Small intestine (tissue), 7 donors: ENCODE measurements at regions not wholly inside any gene's neighbourhood (a gene's known extent, or its start where the extent isn't known, plus 50 kb on each side); places are given as distances from the start of the nearest gene placed in this dataset.
"Not testable (repeated sequence)": the region's sequence is repeated elsewhere in the genome, so short reads cannot be mapped to it uniquely, and the experiment has no call there.

ENCODE experiments used
- DNase-seq, 2 donors: peaks; one replicate each; pipeline versions ENCODE4 v3.0.0 to v3.0.0-alpha.2; 2013
- FAIRE-seq: peaks from 2 replicates; lab custom pipeline; 2012; peaks lifted over from hg19 to GRCh38; lab: Jason Lieb, UNC
- H3K27ac ChIP-seq, 3 donors: one replicate each; pipeline ENCODE4 v1.5.1; 2013; ENCODE audit warnings: low read length in 2 of 3, mild to moderate bottlenecking in 2 of 3, control low read depth in 1 of 3, inconsistent platforms in 1 of 3, low read depth in 1 of 3, moderate library complexity in 1 of 3
- H3K27me3 ChIP-seq, 3 donors: one replicate each; pipeline ENCODE4 v1.6.1; 2013; ENCODE audit warnings: low read length in 3 of 3, inconsistent platforms in 1 of 3; ENCODE audit not compliant: control insufficient read depth in 3 of 3, insufficient read depth in 3 of 3
- H3K36me3 ChIP-seq, 3 donors: one replicate each; pipeline ENCODE4 v1.6.1; 2013; ENCODE audit warnings: low read length in 3 of 3, inconsistent platforms in 1 of 3, low read depth in 1 of 3, mild to moderate bottlenecking in 1 of 3, moderate library complexity in 1 of 3; ENCODE audit not compliant: control insufficient read depth in 3 of 3, insufficient read depth in 2 of 3
- H3K4me1 ChIP-seq, 3 donors: one replicate each; pipeline ENCODE4 v1.6.1; 2013; ENCODE audit warnings: low read length in 2 of 3, inconsistent platforms in 1 of 3, low read depth in 1 of 3, mild to moderate bottlenecking in 1 of 3, moderate library complexity in 1 of 3; ENCODE audit not compliant: control insufficient read depth in 3 of 3, insufficient read depth in 2 of 3
- H3K4me3 ChIP-seq, 3 donors: one replicate each; pipeline ENCODE4 v1.5.1; 2013; ENCODE audit warnings: low read length in 3 of 3, control low read depth in 1 of 3, inconsistent platforms in 1 of 3, low read depth in 1 of 3, mild to moderate bottlenecking in 1 of 3, moderate library complexity in 1 of 3
- H3K9me3 ChIP-seq, 2 donors: one replicate each; pipeline ENCODE4 v1.6.1; 2013; ENCODE audit warnings: low read depth in 1 of 2, low read length in 1 of 2; ENCODE audit not compliant: control insufficient read depth in 2 of 2, insufficient read depth in 1 of 2
- WGBS, 3 donors: extraction: QIAGEN DNeasy Blood & Tissue Kit; methylation state at CpG; one replicate each; pipeline ENCODE4 v1.1.7; 2013; 5-methylcytosine and 5-hydroxymethylcytosine counted together
- donor health status: healthy with polysubstance abuse.
- donor health status: control.
- donor health status: control.
- donor health status: Bipolar disorder and iron deficiency.
- donor health status: healthy.

- no peak overlapping the region for H3K27ac ChIP-seq
- FAIRE-seq (no peak), DNase-seq (no peak)
- H3K4me3 ChIP-seq = no peak overlapping the region
- H3K27me3 ChIP-seq = no peaks in the 10 kb centered on the region
- H3K4me1 ChIP-seq = peaks cover 0 to 2% (median 0%) of the 10 kb centered on the region in 3 donors
- no peaks in the 10 kb centered on the region for H3K9me3 ChIP-seq
- WGBS, 3 donors = 65 to 80% (median 65%) methylated on average over 8 of the region's 8 CpGs
- no peaks in the 10 kb centered on the region for H3K36me3 ChIP-seq
These were observed 138.3 kb upstream of the TPM1 start for GRCh38 chr15:62904041-62904910.

GRCh38 chr15:62906627-62907026 lies 135.9 kb upstream of the TPM1 start:
- Histone ChIP-seq H3K4me1 (no peaks in the 10 kb centered on the region), H3K36me3 (no peaks in the 10 kb centered on the region), H3K9me3 (no peaks in the 10 kb centered on the region), H3K27ac (no peak overlapping the region), H3K4me3 (no peak overlapping the region), H3K27me3 (no peaks in the 10 kb centered on the region)
- no peak for DNase-seq
- no peak for FAIRE-seq
- 82 to 94% (median 84%) methylated on average over 6 of the region's 6 CpGs for WGBS, 3 donors

GRCh38 chr15:62907275-62907674 lies 135.3 kb upstream of the TPM1 start:
- Histone ChIP-seq H3K36me3 (no peaks in the 10 kb centered on the region), H3K27me3 (no peaks in the 10 kb centered on the region), H3K4me1 (no peaks in the 10 kb centered on the region), H3K9me3 (no peaks in the 10 kb centered on the region), H3K4me3 (no peak overlapping the region), H3K27ac (no peak overlapping the region)
- DNase-seq (no peak), FAIRE-seq (no peak)
- 76 to 83% (median 81%) methylated on average over 8 of the region's 8 CpGs for WGBS, 3 donors

- not testable (repeated sequence) for H3K27ac ChIP-seq, FAIRE-seq, H3K27me3 ChIP-seq, DNase-seq, H3K36me3 ChIP-seq, H3K4me1 ChIP-seq, H3K4me3 ChIP-seq, H3K9me3 ChIP-seq
- 76 to 80% (median 76%) methylated on average over 5 of the region's 5 CpGs for WGBS, 3 donors
These were observed 134.2 kb upstream of the TPM1 start for GRCh38 chr15:62908341-62908740.

- 76 to 90% (median 86%) methylated on average over 3 of the region's 3 CpGs for whole genome bisulfite sequencing, 3 donors
- DNase-seq = no peak
- H3K9me3 ChIP-seq = no peaks in the 10 kb centered on the region
- H3K36me3 ChIP-seq = no peaks in the 10 kb centered on the region
- FAIRE-seq = no peak
- H3K27me3 ChIP-seq = no peaks in the 10 kb centered on the region
- no peaks in the 10 kb centered on the region for H3K4me1 ChIP-seq
- H3K4me3 ChIP-seq = no peak overlapping the region
- no peak overlapping the region for H3K27ac ChIP-seq
These were observed 133.3 kb upstream of the TPM1 start for GRCh38 chr15:62909257-62909656.

- WGBS, 3 donors = 58 to 81% (median 59%) methylated on average over 3 of the region's 3 CpGs
- DNase-seq (no peak), FAIRE-seq (no peak)
- no peaks in the 10 kb centered on the region for H3K27me3 ChIP-seq
- H3K36me3 ChIP-seq = no peaks in the 10 kb centered on the region
- no peaks in the 10 kb centered on the region for H3K9me3 ChIP-seq
- no peak overlapping the region for H3K27ac ChIP-seq
- no peak overlapping the region for H3K4me3 ChIP-seq
- H3K4me1 ChIP-seq = no peaks in the 10 kb centered on the region
These were observed 130.3 kb upstream of the TPM1 start for GRCh38 chr15:62912282-62912681.

GRCh38 chr15:62912808-62913207 lies 129.7 kb upstream of the TPM1 start:
- FAIRE-seq = no peak
- 62 to 75% (median 63%) methylated on average over 5 of the region's 5 CpGs for WGBS, 3 donors

GRCh38 chr15:62913246-62913645 lies 129.3 kb upstream of the TPM1 start:
- H3K27me3 ChIP-seq = no peaks in the 10 kb centered on the region
- no peak overlapping the region for H3K4me3 ChIP-seq
- 65 to 78% (median 75%) methylated on average over 1 of the region's 1 CpG for WGBS, 3 donors
- FAIRE-seq (no peak), DNase-seq (no peak)
- no peaks in the 10 kb centered on the region for H3K9me3 ChIP-seq
- H3K27ac ChIP-seq = no peak overlapping the region
- no peaks in the 10 kb centered on the region for H3K36me3 ChIP-seq
- no peaks in the 10 kb centered on the region for H3K4me1 ChIP-seq

More at GRCh38 chr15:62912808-62913207, 129.7 kb upstream of the TPM1 start:
- H3K36me3 ChIP-seq = no peaks in the 10 kb centered on the region
- H3K27ac ChIP-seq = no peak overlapping the region
- no peaks in the 10 kb centered on the region for H3K9me3 ChIP-seq
- H3K4me3 ChIP-seq = no peak overlapping the region
- no peaks in the 10 kb centered on the region for H3K27me3 ChIP-seq
- no peaks in the 10 kb centered on the region for H3K4me1 ChIP-seq
- DNase-seq = no peak
